ENCODE measurements at regions not wholly inside any gene's neighbourhood (a gene's known extent, or its start where the extent isn't known, plus 50 kb on each side); places are given as distances from the start of the nearest gene placed in this dataset.

DNA sequence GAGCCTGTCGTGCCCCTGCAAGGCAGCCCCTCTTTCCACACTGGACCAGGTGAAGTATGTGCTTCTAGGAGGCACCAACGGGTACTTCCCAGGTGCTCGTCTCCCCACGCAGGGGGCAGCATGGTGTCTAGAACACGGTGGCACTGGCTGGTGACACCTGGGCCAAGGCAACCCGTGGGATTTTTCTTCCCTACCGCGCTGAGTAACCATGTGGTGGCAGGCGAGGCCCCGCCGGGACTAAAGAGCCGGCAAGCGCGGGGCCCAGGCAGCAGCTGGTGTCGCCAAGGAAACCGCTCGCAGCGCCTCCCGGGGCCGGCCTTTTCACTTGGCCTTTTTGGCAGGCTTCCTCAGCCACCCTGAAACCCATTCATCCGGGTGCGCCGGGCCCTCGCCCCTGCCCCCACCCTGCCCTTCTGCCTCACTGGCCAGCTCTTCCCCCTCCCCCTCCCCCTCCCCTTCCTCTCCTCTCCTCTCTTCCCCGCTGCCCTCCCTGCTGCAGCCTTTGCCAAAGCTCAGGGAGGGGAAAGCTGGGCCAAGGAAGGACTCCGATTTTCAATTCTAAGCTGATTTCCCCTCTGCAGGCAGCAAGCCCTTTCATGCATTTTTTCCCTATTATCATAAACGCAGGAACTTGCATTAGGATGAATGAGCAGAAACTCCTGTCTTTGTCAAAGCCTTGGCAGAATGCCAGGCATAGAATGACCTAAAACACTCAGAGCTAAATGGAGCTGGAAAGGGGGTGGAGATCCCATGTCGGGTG lies 81.2 kb downstream of the IRF2BPL start:
- ChIA-PET CTCF (interaction anchor here (0.6 to 1.3 kb wide), 5 partner anchors 14 to 121 kb away, joined by 3 to 5 read pairs (median 3); no protein-coding TSS in a partner anchor), POLR2A (interaction anchor here (0.6 to 1.5 kb wide), 6 partner anchors 9 to 123 kb away, joined by 3 to 15 read pairs (median 4); no protein-coding TSS in a partner anchor)
- peak; percentile 61 for DNase-seq (ENCODE audit: low read depth, low spot score)
- Histone ChIP-seq H3K27me3 (ENCODE audit: control insufficient read depth, insufficient read depth, low read length) (no peaks in the 10 kb centered on the region), H3K9me3 (ENCODE audit: control insufficient read depth, insufficient read depth, low read length) (no peaks in the 10 kb centered on the region), H3K4me3 (ENCODE audit: low read depth, low read length) (peak overlapping the region; percentile 22; the same call in 1 of the 2 replicates), H3K27ac (ENCODE audit: low read depth, low read length) (peak overlapping the region; percentile 93)
- TF ChIP-seq, protein P1, sequence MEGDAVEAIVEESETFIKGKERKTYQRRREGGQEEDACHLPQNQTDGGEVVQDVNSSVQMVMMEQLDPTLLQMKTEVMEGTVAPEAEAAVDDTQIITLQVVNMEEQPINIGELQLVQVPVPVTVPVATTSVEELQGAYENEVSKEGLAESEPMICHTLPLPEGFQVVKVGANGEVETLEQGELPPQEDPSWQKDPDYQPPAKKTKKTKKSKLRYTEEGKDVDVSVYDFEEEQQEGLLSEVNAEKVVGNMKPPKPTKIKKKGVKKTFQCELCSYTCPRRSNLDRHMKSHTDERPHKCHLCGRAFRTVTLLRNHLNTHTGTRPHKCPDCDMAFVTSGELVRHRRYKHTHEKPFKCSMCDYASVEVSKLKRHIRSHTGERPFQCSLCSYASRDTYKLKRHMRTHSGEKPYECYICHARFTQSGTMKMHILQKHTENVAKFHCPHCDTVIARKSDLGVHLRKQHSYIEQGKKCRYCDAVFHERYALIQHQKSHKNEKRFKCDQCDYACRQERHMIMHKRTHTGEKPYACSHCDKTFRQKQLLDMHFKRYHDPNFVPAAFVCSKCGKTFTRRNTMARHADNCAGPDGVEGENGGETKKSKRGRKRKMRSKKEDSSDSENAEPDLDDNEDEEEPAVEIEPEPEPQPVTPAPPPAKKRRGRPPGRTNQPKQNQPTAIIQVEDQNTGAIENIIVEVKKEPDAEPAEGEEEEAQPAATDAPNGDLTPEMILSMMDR (IDR thresholded peaks at IDR 0.05; ENCODE audit: low read depth, low read length), result peak; percentile 35; the same call in 1 of the 2 replicates

DNA sequence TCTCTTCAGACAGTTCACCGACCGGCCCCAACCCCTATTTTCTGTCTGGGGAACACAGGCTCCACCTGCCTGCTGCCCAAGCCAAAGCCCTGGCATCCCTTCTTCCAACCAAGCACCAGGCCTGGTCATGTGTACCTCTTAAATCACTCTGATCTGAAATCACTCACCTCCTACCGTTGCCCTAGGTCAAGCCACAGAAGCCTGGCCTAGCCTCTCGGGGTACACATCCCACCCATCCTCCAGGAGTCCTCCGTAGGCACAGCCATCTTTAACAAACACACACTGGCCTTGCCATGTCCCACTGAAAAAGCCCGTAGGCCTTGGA lies 81.8 kb downstream of the IRF2BPL start:
- DNase-seq (ENCODE audit: low read depth, low spot score), result no peak
- H3K27ac ChIP-seq (ENCODE audit: low read depth, low read length), result peak overlapping the region; percentile 93
- POLR2A ChIA-PET, result interaction anchor here (0.7 to 1.5 kb wide), 6 partner anchors 9 to 124 kb away, joined by 3 to 15 read pairs (median 4); no protein-coding TSS in a partner anchor
- CTCF ChIA-PET, result interaction anchor here (0.9 to 1.3 kb wide), 3 partner anchors 29 to 122 kb away, joined by 3 to 5 read pairs (median 3); no protein-coding TSS in a partner anchor
- H3K9me3 ChIP-seq (ENCODE audit: control insufficient read depth, insufficient read depth, low read length), result no peaks in the 10 kb centered on the region
- H3K4me3 ChIP-seq (ENCODE audit: low read depth, low read length), result peak overlapping the region; percentile 22; the same call in 1 of the 2 replicates
- no peaks in the 10 kb centered on the region for H3K27me3 ChIP-seq (ENCODE audit: control insufficient read depth, insufficient read depth, low read length)
- TF ChIP-seq, protein P1 (IDR thresholded peaks at IDR 0.05; ENCODE audit: low read depth, low read length), result no peak

DNA sequence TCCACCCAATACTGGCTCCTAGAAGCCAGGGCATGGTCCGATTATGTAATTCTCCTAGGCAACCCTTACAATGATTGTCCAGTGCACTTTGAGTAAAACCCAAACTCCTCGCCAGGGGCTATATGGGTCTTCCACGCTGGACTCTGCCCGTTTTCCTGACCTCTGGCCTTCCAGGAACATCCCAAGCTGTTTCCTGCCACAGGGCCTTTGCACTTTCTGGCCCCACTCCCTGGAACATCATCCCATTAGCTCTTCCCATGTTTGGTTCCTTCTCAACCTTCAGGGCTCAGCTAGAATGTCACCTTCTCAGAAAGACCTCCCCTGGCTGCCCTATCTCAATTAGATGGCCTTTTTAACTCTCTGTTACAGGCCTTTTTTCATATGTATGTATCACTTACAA lies 85.4 kb downstream of the IRF2BPL start:
- TF ChIP-seq, protein P1 (IDR thresholded peaks at IDR 0.05; ENCODE audit: low read depth, low read length), result no peak
- ChIA-PET CTCF (interaction anchor here (0.9 to 1.0 kb wide), 2 partner anchors 26 to 30 kb away, joined by 3 to 5 read pairs; no protein-coding TSS in a partner anchor), POLR2A (interaction anchor here (1.2 kb wide), 1 partner anchor 24 kb away, joined by 5 read pairs; no protein-coding TSS in a partner anchor)

DNA sequence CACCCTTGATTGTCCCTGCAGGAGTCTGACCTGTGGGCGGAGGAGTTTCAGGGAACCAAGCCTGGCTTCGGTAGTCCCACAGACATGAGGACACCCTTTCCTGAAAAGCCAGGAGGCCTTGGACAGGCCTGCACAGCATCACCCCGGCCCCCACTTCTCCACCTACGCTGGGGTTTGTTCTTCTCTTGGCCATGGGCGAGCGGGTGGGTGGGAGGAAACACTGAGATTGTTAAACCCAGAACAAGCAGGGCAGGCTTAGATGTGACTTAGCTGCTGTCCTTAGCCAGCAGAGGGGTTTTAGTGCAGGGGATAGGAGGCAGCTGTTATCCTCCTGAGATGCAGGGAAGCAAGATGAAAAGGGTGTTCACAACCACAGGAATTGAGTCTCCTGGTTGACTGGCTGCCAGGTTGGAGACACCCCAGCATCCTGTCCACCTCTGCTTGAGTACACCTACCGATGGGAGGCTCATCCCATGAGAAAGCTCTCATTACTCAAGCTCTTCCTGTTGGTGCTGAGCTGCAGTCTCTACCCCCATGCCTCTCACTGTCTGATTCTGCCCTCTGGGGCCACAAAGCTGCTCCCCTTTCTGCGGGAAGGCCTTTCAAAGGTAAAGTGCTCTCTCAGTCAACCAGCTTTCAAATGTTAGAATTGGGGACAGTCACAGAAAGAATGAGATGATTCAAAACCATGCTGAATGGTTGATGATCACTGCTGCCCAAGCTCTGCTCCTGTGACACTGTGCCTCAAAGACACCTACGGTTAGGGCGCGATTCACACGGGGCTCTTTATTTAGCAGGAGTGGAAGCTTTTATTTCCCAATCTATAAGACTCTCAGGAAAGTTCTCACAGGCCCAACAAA lies 86.3 kb downstream of the IRF2BPL start:
- ChIA-PET CTCF (interaction anchor here (0.9 kb wide), 2 partner anchors 25 to 29 kb away, joined by 5 read pairs; no protein-coding TSS in a partner anchor), POLR2A (interaction anchor here (1.2 kb wide), 1 partner anchor 23 kb away, joined by 5 read pairs; no protein-coding TSS in a partner anchor)
- Histone ChIP-seq H3K27me3 (ENCODE audit: control insufficient read depth, insufficient read depth, low read length) (no peaks in the 10 kb centered on the region), H3K4me3 (ENCODE audit: low read depth, low read length) (no peak overlapping the region), H3K27ac (ENCODE audit: low read depth, low read length) (no peak overlapping the region), H3K9me3 (ENCODE audit: control insufficient read depth, insufficient read depth, low read length) (no peaks in the 10 kb centered on the region)
- TF ChIP-seq, protein P1 (IDR thresholded peaks at IDR 0.05; ENCODE audit: low read depth, low read length), result no peak
- no peak for DNase-seq (ENCODE audit: low read depth, low spot score)

More for the DNA sequence above, 85.4 kb downstream of the IRF2BPL start:
- H3K27ac ChIP-seq (ENCODE audit: low read depth, low read length), result no peak overlapping the region
- H3K4me3 ChIP-seq (ENCODE audit: low read depth, low read length), result no peak overlapping the region
- no peak for DNase-seq (ENCODE audit: low read depth, low spot score)
- no peaks in the 10 kb centered on the region for H3K27me3 ChIP-seq (ENCODE audit: control insufficient read depth, insufficient read depth, low read length)
- H3K9me3 ChIP-seq (ENCODE audit: control insufficient read depth, insufficient read depth, low read length), result no peaks in the 10 kb centered on the region
